GM13976 (cell line): ENCODE measurements at regions not wholly inside any gene's neighbourhood (a gene's known extent, or its start where the extent isn't known, plus 50 kb on each side); places are given as distances from the start of the nearest gene placed in this dataset.

Source experiments
- DNase-seq: peaks from one replicate; pipeline ENCODE4 v3.0.0; 2012; ENCODE audit warnings: low spot score
- CTCF ChIP-seq: IDR thresholded peaks from 2 replicates; pipeline ENCODE4 v1.5.1; 2012; ENCODE audit warnings: borderline replicate concordance, mild to moderate bottlenecking; ENCODE audit not compliant: insufficient read depth; ENCODE audit errors: extremely low read depth, missing control alignments, control extremely low read depth
- in situ Hi-C: fragments of 300-500 bp; cut with MboI; formaldehyde crosslinking; loops from one replicate; pipeline ENCODE4 v1.12.0; 2022; ENCODE audit warnings: low sequenced_read_pairs, mixed read lengths, inconsistent platforms; ENCODE audit not compliant: unreplicated experiment

GRCh38 chr18:51911584-51911983 is 428.4 kb upstream of the DCC start:
- in situ Hi-C loops: no loop called here
- no peak for TF ChIP-seq CTCF
- DNase-seq: no peak

GRCh38 chr18:51912381-51912780 is 427.6 kb upstream of the DCC start:
- in situ Hi-C loops: no loop called here
- DNase-seq: no peak
- no peak for TF ChIP-seq CTCF

- in situ Hi-C loops: no loop called here
- TF ChIP-seq CTCF: no peak
- no peak for DNase-seq
These were observed 424.8 kb upstream of the DCC start for GRCh38 chr18:51915176-51915575.

GRCh38 chr18:51921862-51922261 is 418.1 kb upstream of the DCC start:
- in situ Hi-C loops: no loop called here
- no peak for TF ChIP-seq CTCF
- DNase-seq: no peak

GRCh38 chr18:51933903-51934302 is 406.1 kb upstream of the DCC start:
- DNase-seq: no peak
- in situ Hi-C loops: no loop called here
- no peak for TF ChIP-seq CTCF

GRCh38 chr18:51936115-51936514 is 403.9 kb upstream of the DCC start:
- no peak for TF ChIP-seq CTCF
- no peak for DNase-seq
- in situ Hi-C loops: no loop called here

GRCh38 chr18:51941999-51942398 is 398.0 kb upstream of the DCC start:
- no peak for DNase-seq
- no peak for TF ChIP-seq CTCF
- in situ Hi-C loops: no loop called here
